Erythroblast (primary cell): ENCODE measurements at regions not wholly inside any gene's neighbourhood (a gene's known extent, or its start where the extent isn't known, plus 50 kb on each side); places are given as distances from the start of the nearest gene placed in this dataset.

Experiments
- GATA1 ChIP-seq: IDR thresholded peaks from 2 replicates; pipeline ENCODE4 v1.6.1; 2011; ENCODE audit warnings: low read depth, mild to moderate bottlenecking, control low read depth, low read length, moderate library complexity
- POLR2A ChIP-seq: IDR thresholded peaks from 2 replicates; pipeline ENCODE4 v1.6.1; 2011; ENCODE audit warnings: mild to moderate bottlenecking, low read length

GRCh38 chr4:38327174-38327573, 336.8 kb upstream of the KLF3 start:
- TF ChIP-seq POLR2A (no peak), GATA1 (no peak)
